ENCODE measurements at regions not wholly inside any gene's neighbourhood (a gene's known extent, or its start where the extent isn't known, plus 50 kb on each side); places are given as distances from the start of the nearest gene placed in this dataset.
"Not testable (repeated sequence)": the region's sequence is repeated elsewhere in the genome, so short reads cannot be mapped to it uniquely, and the experiment has no call there.

DNA sequence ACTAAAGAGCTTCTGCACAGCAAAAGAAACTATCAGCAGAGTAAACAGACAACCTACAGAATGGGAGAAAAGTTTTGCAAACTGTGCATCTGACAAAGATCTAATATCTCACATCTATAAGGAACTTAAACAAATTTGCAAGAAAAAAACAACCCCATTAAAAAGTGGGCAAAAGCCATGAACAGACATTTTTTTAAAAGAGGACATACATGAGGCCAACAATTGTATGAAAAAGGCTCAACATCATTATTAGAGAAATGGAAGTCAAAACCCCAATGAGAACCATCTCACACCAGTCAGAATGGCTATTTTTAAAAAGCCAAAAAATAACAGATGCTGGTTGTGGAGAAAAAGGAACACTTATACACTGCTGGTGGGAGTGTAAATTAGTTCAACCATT lies 483.8 kb downstream of the ADCYAP1 start:
- not testable (repeated sequence) for TF ChIP-seq POLR2A (IDR thresholded peaks at IDR 0.05; ENCODE audit: extremely low read depth, insufficient read length)
- TF ChIP-seq, protein P1, sequence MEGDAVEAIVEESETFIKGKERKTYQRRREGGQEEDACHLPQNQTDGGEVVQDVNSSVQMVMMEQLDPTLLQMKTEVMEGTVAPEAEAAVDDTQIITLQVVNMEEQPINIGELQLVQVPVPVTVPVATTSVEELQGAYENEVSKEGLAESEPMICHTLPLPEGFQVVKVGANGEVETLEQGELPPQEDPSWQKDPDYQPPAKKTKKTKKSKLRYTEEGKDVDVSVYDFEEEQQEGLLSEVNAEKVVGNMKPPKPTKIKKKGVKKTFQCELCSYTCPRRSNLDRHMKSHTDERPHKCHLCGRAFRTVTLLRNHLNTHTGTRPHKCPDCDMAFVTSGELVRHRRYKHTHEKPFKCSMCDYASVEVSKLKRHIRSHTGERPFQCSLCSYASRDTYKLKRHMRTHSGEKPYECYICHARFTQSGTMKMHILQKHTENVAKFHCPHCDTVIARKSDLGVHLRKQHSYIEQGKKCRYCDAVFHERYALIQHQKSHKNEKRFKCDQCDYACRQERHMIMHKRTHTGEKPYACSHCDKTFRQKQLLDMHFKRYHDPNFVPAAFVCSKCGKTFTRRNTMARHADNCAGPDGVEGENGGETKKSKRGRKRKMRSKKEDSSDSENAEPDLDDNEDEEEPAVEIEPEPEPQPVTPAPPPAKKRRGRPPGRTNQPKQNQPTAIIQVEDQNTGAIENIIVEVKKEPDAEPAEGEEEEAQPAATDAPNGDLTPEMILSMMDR (IDR thresholded peaks at IDR 0.05; ENCODE audit: low read depth, low read length): not testable (repeated sequence)
- TF ChIP-seq, protein P2, sequence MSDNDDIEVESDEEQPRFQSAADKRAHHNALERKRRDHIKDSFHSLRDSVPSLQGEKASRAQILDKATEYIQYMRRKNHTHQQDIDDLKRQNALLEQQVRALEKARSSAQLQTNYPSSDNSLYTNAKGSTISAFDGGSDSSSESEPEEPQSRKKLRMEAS (IDR thresholded peaks at IDR 0.05; ENCODE audit: low read depth, low read length): not testable (repeated sequence)
